Fibroblast of lung (primary cell): ENCODE measurements at regions not wholly inside any gene's neighbourhood (a gene's known extent, or its start where the extent isn't known, plus 50 kb on each side); places are given as distances from the start of the nearest gene placed in this dataset.

Experiments
- CTCF ChIP-seq, 2 donors: IDR thresholded peaks in 1 of 2; conservative IDR thresholded peaks in 1 of 2; 1 replicate in 1 of 2; 2 replicates in 1 of 2; pipeline ENCODE4 v1.5.1; 2011 to 2012; ENCODE audit warnings: low read length in 2 of 2, control low read depth in 1 of 2, inconsistent platforms in 1 of 2, low read depth in 1 of 2, mild to moderate bottlenecking in 1 of 2
- EZH2 ChIP-seq: IDR thresholded peaks from 2 replicates; pipeline ENCODE4 v1.5.1; 2012; ENCODE audit warnings: low read length, control low read depth, mild to moderate bottlenecking; ENCODE audit errors: missing control alignments

- TF ChIP-seq EZH2 (no peak), CTCF (conservative IDR thresholded peaks at IDR 0.05 in 1 of 2, IDR thresholded peaks at IDR 0.05 in 1 of 2; ENCODE audit: low read depth in 1 of 2, low read length in 2 of 2) (no peak)
Observed at GRCh38 chr22:47448231-47449223, 686.1 kb downstream of the TBC1D22A start.
